WTC11 (cell line): ENCODE measurements at regions not wholly inside any gene's neighbourhood (a gene's known extent, or its start where the extent isn't known, plus 50 kb on each side); places are given as distances from the start of the nearest gene placed in this dataset.

ENCODE experiments used
- ATAC-seq: fragments of 200-7000 bp; cut with Tn5 transposase; 2 replicates; pipeline ENCODE4 v1.10.0; 2021; ENCODE audit warnings: mild to moderate bottlenecking, moderate library complexity
- CTCF ChIA-PET: fragments of 300-600 bp; sonication (Branson Sonifier 250); formaldehyde crosslinking; loops from one replicate; lab custom pipeline; 2021; ENCODE audit warnings: antibody characterized with exemption; lab: Charles Lee
- POLR2A ChIA-PET: fragments of 350-600 bp; sonication (Branson Sonifier 250); formaldehyde crosslinking; loops from one replicate; lab custom pipeline; 2021; ENCODE audit warnings: antibody characterized with exemption; lab: Charles Lee
- DNase-seq: peaks from one replicate; pipeline ENCODE4 v3.0.0; 2021; ENCODE audit warnings: low spot score
- H3K27ac Mint-ChIP-seq: 2 replicates; pipeline ENCODE4 v1.8.0; 2021; ENCODE audit warnings: mixed read lengths
- H3K27me3 Mint-ChIP-seq: 2 replicates; pipeline ENCODE4 v1.8.0; 2021; ENCODE audit warnings: low read depth, mild to moderate bottlenecking, moderate library complexity, mixed read lengths
- H3K36me3 Mint-ChIP-seq: 2 replicates; pipeline ENCODE4 v1.8.0; 2021; ENCODE audit warnings: mixed read lengths
- H3K4me1 Mint-ChIP-seq: 2 replicates; pipeline ENCODE4 v1.8.0; 2022; ENCODE audit warnings: mixed read lengths
- H3K4me3 Mint-ChIP-seq: 2 replicates; pipeline ENCODE4 v1.8.0; 2021; ENCODE audit warnings: mild to moderate bottlenecking, moderate library complexity, mixed read lengths
- H3K9me3 Mint-ChIP-seq: 2 replicates; pipeline ENCODE4 v1.8.0; 2021; ENCODE audit warnings: mixed read lengths
- ATF2 ChIP-seq: sonication (generic); formaldehyde crosslinking; IDR thresholded peaks from 2 replicates; pipeline ENCODE4 v1.8.1; 2022; ENCODE audit warnings: low read depth, missing genetic modification reagents, borderline replicate concordance
- CDX4 ChIP-seq: fragments of 250-450 bp; sonication (Bioruptor Pico); IDR thresholded peaks from 2 replicates; pipeline ENCODE4 v1.9.0; 2021; ENCODE audit warnings: moderate library complexity, mild to moderate bottlenecking, inconsistent platforms, borderline replicate concordance
- CREM ChIP-seq: sonication (generic); formaldehyde crosslinking; IDR thresholded peaks from 2 replicates; pipeline ENCODE4 v1.8.1; 2022; ENCODE audit warnings: mild to moderate bottlenecking, missing genetic modification reagents, moderate library complexity
- CTCF ChIP-seq: fragments of 200-600 bp; IDR thresholded peaks from 2 replicates; pipeline ENCODE4 v1.8.0; 2022; ENCODE audit warnings: antibody characterized with exemption
- E2F1 ChIP-seq: sonication (generic); formaldehyde crosslinking; IDR thresholded peaks from 2 replicates; pipeline ENCODE4 v1.8.0; 2022; ENCODE audit warnings: mild to moderate bottlenecking, missing genetic modification reagents
- ETV6 ChIP-seq: sonication (generic); formaldehyde crosslinking; IDR thresholded peaks from 2 replicates; pipeline ENCODE4 v1.8.1; 2022; ENCODE audit warnings: mild to moderate bottlenecking, missing genetic modification reagents
- FOXP4 ChIP-seq: sonication (generic); formaldehyde crosslinking; IDR thresholded peaks from 2 replicates; pipeline ENCODE4 v1.8.0; 2022; ENCODE audit warnings: mild to moderate bottlenecking, missing genetic modification reagents
- IRF1 ChIP-seq: sonication (generic); formaldehyde crosslinking; IDR thresholded peaks from 2 replicates; pipeline ENCODE4 v1.8.0; 2023; ENCODE audit warnings: missing genetic modification reagents
- IRF2 ChIP-seq: sonication (generic); formaldehyde crosslinking; IDR thresholded peaks from 2 replicates; pipeline ENCODE4 v1.8.0; 2022; ENCODE audit warnings: low read depth, missing genetic modification reagents, borderline replicate concordance
- KAT7 ChIP-seq: sonication (generic); formaldehyde crosslinking; IDR thresholded peaks from 2 replicates; pipeline ENCODE4 v1.8.1; 2023; ENCODE audit warnings: missing genetic modification reagents, mild to moderate bottlenecking, borderline replicate concordance
- MAX ChIP-seq: sonication (generic); formaldehyde crosslinking; IDR thresholded peaks from 2 replicates; pipeline ENCODE4 v1.8.0; 2022; ENCODE audit warnings: mild to moderate bottlenecking, missing genetic modification reagents
- PRDM15 ChIP-seq: sonication (generic); formaldehyde crosslinking; IDR thresholded peaks from 2 replicates; pipeline ENCODE4 v1.8.0; 2022; ENCODE audit warnings: missing genetic modification reagents
- RORB ChIP-seq: fragments of 250-450 bp; sonication (Bioruptor Pico); IDR thresholded peaks from 2 replicates; pipeline ENCODE4 v1.9.0; 2021; ENCODE audit warnings: mild to moderate bottlenecking
- SMAD4 ChIP-seq: sonication (generic); formaldehyde crosslinking; IDR thresholded peaks from 2 replicates; pipeline ENCODE4 v1.8.0; 2022; ENCODE audit warnings: mild to moderate bottlenecking, missing genetic modification reagents
- STAT6 ChIP-seq: sonication (generic); formaldehyde crosslinking; conservative IDR thresholded peaks from 2 replicates; pipeline ENCODE4 v1.8.1; 2023; ENCODE audit warnings: mild to moderate bottlenecking, low read depth, missing genetic modification reagents, moderate library complexity
- TP53 ChIP-seq: sonication (generic); formaldehyde crosslinking; IDR thresholded peaks from 2 replicates; pipeline ENCODE4 v1.8.1; 2023; ENCODE audit warnings: mild to moderate bottlenecking, missing genetic modification reagents
- ZBTB21 ChIP-seq: sonication (generic); formaldehyde crosslinking; IDR thresholded peaks from 2 replicates; pipeline ENCODE4 v1.8.1; 2023; ENCODE audit warnings: mild to moderate bottlenecking, missing genetic modification reagents, borderline replicate concordance
- ZNF425 ChIP-seq: fragments of 250-450 bp; sonication (Bioruptor Pico); conservative IDR thresholded peaks from 2 replicates; pipeline ENCODE4 v1.9.0; 2021; ENCODE audit warnings: mild to moderate bottlenecking
- ZNF671 ChIP-seq: fragments of 250-450 bp; sonication (Bioruptor Pico); IDR thresholded peaks from 2 replicates; pipeline ENCODE4 v1.8.0; 2021; ENCODE audit warnings: mild to moderate bottlenecking

GRCh38 chr14:65263177-65263788 is 149.2 kb upstream of the FUT8 start:
- ATAC-seq (no peak), DNase-seq (no peak)
- H3K27ac Mint-ChIP-seq = no peak overlapping the region
- CTCF ChIA-PET = no interaction called here
- H3K27me3 Mint-ChIP-seq = no peaks in the 10 kb centered on the region; the same call in 1 of the 2 replicates
- TF ChIP-seq RORB (CRISPR knock-in tag) (no peak), E2F1 (CRISPR knock-in tag) (no peak), IRF2 (CRISPR knock-in tag) (no peak), PRDM15 (no peak), IRF1 (CRISPR knock-in tag) (no peak), ZNF671 (CRISPR knock-in tag) (no peak), ATF2 (no peak), KAT7 (CRISPR knock-in tag) (no peak), CREM (CRISPR knock-in tag) (no peak), MAX (CRISPR knock-in tag) (no peak), ETV6 (CRISPR knock-in tag) (no peak), CTCF (no peak), TP53 (no peak), CDX4 (CRISPR knock-in tag) (no peak), ZBTB21 (CRISPR knock-in tag) (no peak), STAT6 (CRISPR knock-in tag) (no peak), FOXP4 (no peak), SMAD4 (no peak), ZNF425 (no peak)
- H3K36me3 Mint-ChIP-seq = peaks cover 3% of the 10 kb centered on the region
- H3K4me1 Mint-ChIP-seq = no peaks in the 10 kb centered on the region
- peaks cover 4% of the 10 kb centered on the region for H3K9me3 Mint-ChIP-seq
- POLR2A ChIA-PET = no interaction called here
- H3K4me3 Mint-ChIP-seq = no peak overlapping the region
